ENCODE measurements at regions not wholly inside any gene's neighbourhood (a gene's known extent, or its start where the extent isn't known, plus 50 kb on each side); places are given as distances from the start of the nearest gene placed in this dataset.

- TF ChIP-seq NPAS2 (CRISPR knock-in tag; IDR thresholded peaks at IDR 0.05; ENCODE audit: borderline replicate concordance) (no peak), EHMT2 (IDR thresholded peaks at IDR 0.05; ENCODE audit: low read depth) (no peak), SMC3 (IDR thresholded peaks at IDR 0.05) (no peak)
Observed at GRCh38 chr6:134553936-134554335, 236.0 kb upstream of the SGK1 start (continued).

- H3K4me1 ChIP-seq = peaks cover 19% of the 10 kb centered on the region
- ATAC-seq = peak; percentile 47 to 85; a peak in 4 of 6 replicates
- H3K27ac ChIP-seq = peak overlapping the region; percentile 63 to 85
- ChIA-PET POLR2A (interaction anchor here (0.6 to 1.5 kb wide), 4 partner anchors 14 to 448 kb away, joined by 3 to 4 read pairs (median 3); no protein-coding TSS in a partner anchor), CTCF (no interaction called here)
- WGBS (ENCODE audit: missing lambda C conversion rate) = 36% methylated on average over 6 of the region's 6 CpGs
- peaks cover 3% of the 10 kb centered on the region; the same call in 2 of the 3 replicates for H3K9me3 ChIP-seq
- H3K4me2 ChIP-seq = peak overlapping the region; percentile 79
- TF ChIP-seq HOXA7 (CRISPR knock-in tag; IDR thresholded peaks at IDR 0.05) (no peak), MAFK (IDR thresholded peaks at IDR 0.05; ENCODE audit: partially characterized antibody) (peak; percentile 60)
- DNase-seq (ENCODE audit: low read depth in 1 of 2, low spot score in 1 of 2) = peak in 1 of 2 experiments; percentile 38
- FAIRE-seq = no peak
- no peak overlapping the region for H3K4me3 ChIP-seq
Observed at GRCh38 chr6:134551245-134551960, 233.5 kb upstream of the SGK1 start.

GRCh38 chr6:134550604-134551003 lies 232.7 kb upstream of the SGK1 start:
- no peak for FAIRE-seq
- Histone ChIP-seq H3K9me3 (peaks cover 2% of the 10 kb centered on the region; the same call in 2 of the 3 replicates), H3K4me3 (no peak overlapping the region), H3K4me2 (peak overlapping the region; percentile 79), H3K27ac (peak overlapping the region; percentile 63 to 85), H3K4me1 (peaks cover 19% of the 10 kb centered on the region)
- CTCF ChIA-PET = interaction anchor here (0.6 to 1.0 kb wide), 5 partner anchors 11 to 332 kb away, joined by 3 read pairs; no protein-coding TSS in a partner anchor
- TF ChIP-seq RNF2 (IDR thresholded peaks at IDR 0.05; ENCODE audit: borderline replicate concordance, low read depth) (no peak), HEYL (CRISPR knock-in tag; IDR thresholded peaks at IDR 0.05) (no peak), HES2 (IDR thresholded peaks at IDR 0.05) (no peak), POLR2AphosphoS2 (conservative IDR thresholded peaks at IDR 0.05; ENCODE audit: low read length) (no peak), FOSL2 (IDR thresholded peaks at IDR 0.05) (no peak), FOSL2 (CRISPR knock-in tag; IDR thresholded peaks at IDR 0.05) (peak; percentile 33; the same call in 1 of the 2 replicates), NFE2L2 (conservative IDR thresholded peaks at IDR 0.05; ENCODE audit: low read length) (no peak), FOSB (CRISPR knock-in tag; IDR thresholded peaks at IDR 0.05) (no peak), PBX3 (IDR thresholded peaks at IDR 0.05) (no peak)
- POLR2A ChIA-PET = interaction anchor here (1.1 to 1.5 kb wide), 3 partner anchors 13 to 377 kb away, joined by 3 to 4 read pairs (median 3); no protein-coding TSS in a partner anchor
- WGBS (ENCODE audit: missing lambda C conversion rate) = 34% methylated on average over 3 of the region's 3 CpGs
- DNase-seq (ENCODE audit: low read depth in 1 of 2, low spot score in 1 of 2) = peak; percentile 3 to 41
- peak; percentile 47 to 78; a peak in 4 of 6 replicates for ATAC-seq

- H3K4me3 ChIP-seq = no peak overlapping the region
- H3K27ac ChIP-seq = peak overlapping the region in 1 of 2 experiments; percentile 63; a peak in 2 of 6 replicates
- H3K9me3 ChIP-seq = no peaks in the 10 kb centered on the region; the same call in 2 of the 3 replicates
- H3K4me1 ChIP-seq = peaks cover 19% of the 10 kb centered on the region
- TF ChIP-seq FOSB (CRISPR knock-in tag; IDR thresholded peaks at IDR 0.05) (no peak), ELK1 (IDR thresholded peaks at IDR 0.05; ENCODE audit: low read depth, low read length) (no peak), MYC (IDR thresholded peaks at IDR 0.05; ENCODE audit: borderline replicate concordance, low read length) (no peak), MAZ (IDR thresholded peaks at IDR 0.05; ENCODE audit: borderline replicate concordance, low read depth, low read length) (no peak), CHD4 (IDR thresholded peaks at IDR 0.05; ENCODE audit: borderline replicate concordance) (no peak), EHF (CRISPR knock-in tag; IDR thresholded peaks at IDR 0.05) (no peak), HOXB13 (CRISPR knock-in tag; IDR thresholded peaks at IDR 0.05; ENCODE audit: low read depth) (no peak), SREBF2 (IDR thresholded peaks at IDR 0.05) (no peak), EHMT2 (IDR thresholded peaks at IDR 0.05; ENCODE audit: low read depth) (no peak), ZNF302 (CRISPR knock-in tag; IDR thresholded peaks at IDR 0.05) (no peak), JUN (IDR thresholded peaks at IDR 0.05) (no peak)
- no peak for DNase-seq (ENCODE audit: low read depth in 1 of 2, low spot score in 1 of 2)
- no peak for ATAC-seq
- no peak for FAIRE-seq
- ChIA-PET POLR2A (interaction anchor here (1.5 kb wide), 1 partner anchor 374 kb away, joined by 3 read pairs; no protein-coding TSS in a partner anchor), CTCF (interaction anchor here (0.6 to 1.0 kb wide), 2 partner anchors 12 to 13 kb away, joined by 3 read pairs; no protein-coding TSS in a partner anchor)
- H3K4me2 ChIP-seq = no peak overlapping the region; the same call in 2 of the 3 replicates
Observed at GRCh38 chr6:134549854-134550253, 231.9 kb upstream of the SGK1 start.
